ENCODE measurements at regions not wholly inside any gene's neighbourhood (a gene's known extent, or its start where the extent isn't known, plus 50 kb on each side); places are given as distances from the start of the nearest gene placed in this dataset.
A peak's percentile ranks its signal among the peaks of the same experiment; 100 is the strongest.

- H3K9me3 ChIP-seq, result no peaks in the 10 kb centered on the region
- ATAC-seq (peak; percentile 21 to 45 (median 27)), DNase-seq (no peak), FAIRE-seq (no peak)
- H3K4me3 ChIP-seq, result no peak overlapping the region
- peaks cover 0 to 5% (median 0%) of the 10 kb centered on the region in 3 donors for H3K4me1 ChIP-seq
- TF ChIP-seq, protein P1, sequence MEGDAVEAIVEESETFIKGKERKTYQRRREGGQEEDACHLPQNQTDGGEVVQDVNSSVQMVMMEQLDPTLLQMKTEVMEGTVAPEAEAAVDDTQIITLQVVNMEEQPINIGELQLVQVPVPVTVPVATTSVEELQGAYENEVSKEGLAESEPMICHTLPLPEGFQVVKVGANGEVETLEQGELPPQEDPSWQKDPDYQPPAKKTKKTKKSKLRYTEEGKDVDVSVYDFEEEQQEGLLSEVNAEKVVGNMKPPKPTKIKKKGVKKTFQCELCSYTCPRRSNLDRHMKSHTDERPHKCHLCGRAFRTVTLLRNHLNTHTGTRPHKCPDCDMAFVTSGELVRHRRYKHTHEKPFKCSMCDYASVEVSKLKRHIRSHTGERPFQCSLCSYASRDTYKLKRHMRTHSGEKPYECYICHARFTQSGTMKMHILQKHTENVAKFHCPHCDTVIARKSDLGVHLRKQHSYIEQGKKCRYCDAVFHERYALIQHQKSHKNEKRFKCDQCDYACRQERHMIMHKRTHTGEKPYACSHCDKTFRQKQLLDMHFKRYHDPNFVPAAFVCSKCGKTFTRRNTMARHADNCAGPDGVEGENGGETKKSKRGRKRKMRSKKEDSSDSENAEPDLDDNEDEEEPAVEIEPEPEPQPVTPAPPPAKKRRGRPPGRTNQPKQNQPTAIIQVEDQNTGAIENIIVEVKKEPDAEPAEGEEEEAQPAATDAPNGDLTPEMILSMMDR (IDR thresholded peaks at IDR 0.05), result no peak
- H3K36me3 ChIP-seq, result no peaks in the 10 kb centered on the region
- intact Hi-C loops (cut with DNase I), result no loop called here
- H3K27ac ChIP-seq, result peak overlapping the region in 1 of 4 donors; percentile 10
- H3K27me3 ChIP-seq, result no peaks in the 10 kb centered on the region
- 87 to 90% methylated on average over 3 of the region's 3 CpGs for WGBS, 2 donors
Measured at GRCh38 chr14:65321370-65321875, 91.1 kb upstream of the FUT8 start.

DNA sequence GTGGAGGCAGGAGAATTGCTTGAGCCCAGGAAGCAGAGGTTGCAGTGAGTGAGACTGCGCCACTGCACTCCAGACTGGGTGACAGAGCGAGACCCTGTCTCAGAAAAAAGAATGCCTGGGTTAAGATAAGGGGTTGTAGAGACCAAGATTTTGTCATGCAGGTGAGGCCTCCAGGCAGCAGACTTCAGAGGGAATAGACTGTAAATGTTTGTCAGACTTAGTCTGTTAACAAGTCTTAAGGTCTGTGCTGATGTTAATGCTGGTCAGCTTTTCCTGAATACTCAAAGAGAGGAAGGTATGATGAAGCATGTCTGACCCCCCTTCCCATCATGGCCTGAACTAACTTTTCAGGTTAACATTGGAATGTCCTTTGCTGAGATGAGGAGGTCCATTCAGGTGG, 83.0 kb upstream of the FUT8 start:
- no peak overlapping the region for H3K27ac ChIP-seq
- ATAC-seq, result no peak
- no peaks in the 10 kb centered on the region for H3K27me3 ChIP-seq
- intact Hi-C loops (cut with DNase I), result no loop called here
- TF ChIP-seq, protein P1 (IDR thresholded peaks at IDR 0.05), result no peak
- 95 to 100% methylated on average over 2 of the region's 2 CpGs for WGBS, 2 donors
- FAIRE-seq, result no peak
- no peak for DNase-seq
- H3K4me1 ChIP-seq, result peaks cover 0 to 2% (median 1%) of the 10 kb centered on the region in 3 donors
- no peaks in the 10 kb centered on the region for H3K9me3 ChIP-seq
- H3K4me3 ChIP-seq, result no peak overlapping the region
- H3K36me3 ChIP-seq, result no peaks in the 10 kb centered on the region

- 75 to 76% methylated on average over 2 of the region's 2 CpGs for WGBS, 2 donors
- intact Hi-C loops (cut with DNase I), result no loop called here
- TF ChIP-seq, protein P1 (IDR thresholded peaks at IDR 0.05), result no peak
- Histone ChIP-seq H3K27me3 (no peaks in the 10 kb centered on the region), H3K4me1 (peaks cover 3 to 7% (median 6%) of the 10 kb centered on the region in 3 donors), H3K27ac (no peak overlapping the region), H3K4me3 (no peak overlapping the region), H3K36me3 (no peaks in the 10 kb centered on the region), H3K9me3 (no peaks in the 10 kb centered on the region)
- FAIRE-seq (no peak), ATAC-seq (no peak), DNase-seq (no peak)
Measured at GRCh38 chr14:65329911-65330310, 82.6 kb upstream of the FUT8 start.

DNA sequence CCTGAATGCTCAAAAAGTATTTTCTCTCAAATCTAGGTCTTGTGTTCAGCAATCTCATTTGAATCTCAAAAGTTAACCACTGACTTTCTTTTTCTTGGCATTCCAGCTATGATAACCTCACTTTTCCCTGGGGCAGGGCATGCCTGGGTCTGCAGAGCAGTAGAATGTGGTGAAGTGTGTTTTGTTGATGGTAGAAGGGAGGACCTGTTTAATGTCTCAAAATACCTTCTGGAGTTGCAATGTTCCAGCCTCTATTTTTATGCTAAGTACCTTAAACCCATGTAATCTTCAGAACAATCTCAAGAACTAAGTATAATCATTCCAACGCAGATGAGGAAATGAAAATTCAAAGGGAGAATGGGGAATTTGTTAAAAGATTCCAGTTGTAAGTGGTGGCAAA, 82.1 kb upstream of the FUT8 start:
- DNase-seq (no peak), FAIRE-seq (no peak), ATAC-seq (no peak)
- Histone ChIP-seq H3K27me3 (no peaks in the 10 kb centered on the region), H3K4me1 (peaks cover 3 to 12% (median 6%) of the 10 kb centered on the region in 3 donors), H3K9me3 (no peaks in the 10 kb centered on the region), H3K4me3 (no peak overlapping the region), H3K36me3 (no peaks in the 10 kb centered on the region), H3K27ac (no peak overlapping the region)
- TF ChIP-seq, protein P1 (IDR thresholded peaks at IDR 0.05), result no peak
- intact Hi-C loops (cut with DNase I), result no loop called here
- WGBS, 2 donors, result 84 to 87% methylated on average over 1 of the region's 1 CpG

DNA sequence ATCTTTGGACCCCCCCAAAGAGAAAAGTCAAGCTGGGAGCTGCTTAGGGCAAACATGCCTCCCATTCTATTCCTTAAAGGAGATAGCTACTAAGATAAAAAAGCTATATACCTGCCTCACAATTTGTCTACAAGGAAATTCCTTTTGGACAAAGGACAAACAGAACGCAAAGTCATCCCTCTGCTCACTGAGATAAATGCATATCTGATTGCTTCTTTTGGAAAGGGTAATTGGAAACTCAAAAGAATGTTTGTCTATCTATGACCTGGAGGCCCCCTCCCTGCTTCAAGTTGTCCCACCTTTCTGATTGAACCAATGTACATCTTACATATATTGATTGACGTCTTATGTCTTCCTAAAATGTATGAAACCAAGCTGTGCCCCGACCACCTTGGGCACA, 80.9 kb upstream of the FUT8 start:
- Histone ChIP-seq H3K4me1 (peaks cover 3 to 14% (median 6%) of the 10 kb centered on the region in 3 donors), H3K27me3 (no peaks in the 10 kb centered on the region), H3K4me3 (no peak overlapping the region), H3K27ac (no peak overlapping the region), H3K36me3 (no peaks in the 10 kb centered on the region), H3K9me3 (no peaks in the 10 kb centered on the region)
- FAIRE-seq, result no peak
- intact Hi-C loops (cut with DNase I), result no loop called here
- WGBS, 2 donors, result 88 to 90% methylated on average over 3 of the region's 3 CpGs
- TF ChIP-seq, protein P1 (IDR thresholded peaks at IDR 0.05), result no peak
- ATAC-seq, result no peak
- no peak for DNase-seq

Data from pancreas (tissue), 10 donors.